ENCODE measurements at regions not wholly inside any gene's neighbourhood (a gene's known extent, or its start where the extent isn't known, plus 50 kb on each side); places are given as distances from the start of the nearest gene placed in this dataset.

DNA sequence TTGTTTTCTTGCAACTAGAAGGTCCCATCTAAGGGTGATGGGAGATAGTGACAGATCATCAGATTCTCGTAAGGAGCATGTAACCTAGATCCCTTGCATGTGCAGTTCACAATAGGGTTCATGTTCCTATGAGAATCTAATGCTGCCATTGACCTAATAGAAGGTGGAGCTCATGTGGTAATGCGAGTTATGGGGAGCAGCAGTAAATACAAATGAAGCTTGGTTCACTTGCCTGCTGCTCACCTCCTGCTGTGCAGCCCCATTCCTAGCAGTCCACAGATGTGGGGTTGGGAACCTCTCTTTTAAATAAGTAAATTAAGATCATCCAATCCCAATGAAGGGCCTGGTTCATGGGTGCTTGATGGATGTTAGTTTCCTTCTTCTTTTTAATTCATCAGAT is 148.7 kb upstream of the ATP1B1 start:
- TF ChIP-seq, protein P1, sequence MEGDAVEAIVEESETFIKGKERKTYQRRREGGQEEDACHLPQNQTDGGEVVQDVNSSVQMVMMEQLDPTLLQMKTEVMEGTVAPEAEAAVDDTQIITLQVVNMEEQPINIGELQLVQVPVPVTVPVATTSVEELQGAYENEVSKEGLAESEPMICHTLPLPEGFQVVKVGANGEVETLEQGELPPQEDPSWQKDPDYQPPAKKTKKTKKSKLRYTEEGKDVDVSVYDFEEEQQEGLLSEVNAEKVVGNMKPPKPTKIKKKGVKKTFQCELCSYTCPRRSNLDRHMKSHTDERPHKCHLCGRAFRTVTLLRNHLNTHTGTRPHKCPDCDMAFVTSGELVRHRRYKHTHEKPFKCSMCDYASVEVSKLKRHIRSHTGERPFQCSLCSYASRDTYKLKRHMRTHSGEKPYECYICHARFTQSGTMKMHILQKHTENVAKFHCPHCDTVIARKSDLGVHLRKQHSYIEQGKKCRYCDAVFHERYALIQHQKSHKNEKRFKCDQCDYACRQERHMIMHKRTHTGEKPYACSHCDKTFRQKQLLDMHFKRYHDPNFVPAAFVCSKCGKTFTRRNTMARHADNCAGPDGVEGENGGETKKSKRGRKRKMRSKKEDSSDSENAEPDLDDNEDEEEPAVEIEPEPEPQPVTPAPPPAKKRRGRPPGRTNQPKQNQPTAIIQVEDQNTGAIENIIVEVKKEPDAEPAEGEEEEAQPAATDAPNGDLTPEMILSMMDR (IDR thresholded peaks at IDR 0.05): no peak
- TF ChIP-seq POLR2A (IDR thresholded peaks at IDR 0.05): no peak

All from testis (tissue), 2 donors.